ENCODE measurements at regions not wholly inside any gene's neighbourhood (a gene's known extent, or its start where the extent isn't known, plus 50 kb on each side); places are given as distances from the start of the nearest gene placed in this dataset.

DNA sequence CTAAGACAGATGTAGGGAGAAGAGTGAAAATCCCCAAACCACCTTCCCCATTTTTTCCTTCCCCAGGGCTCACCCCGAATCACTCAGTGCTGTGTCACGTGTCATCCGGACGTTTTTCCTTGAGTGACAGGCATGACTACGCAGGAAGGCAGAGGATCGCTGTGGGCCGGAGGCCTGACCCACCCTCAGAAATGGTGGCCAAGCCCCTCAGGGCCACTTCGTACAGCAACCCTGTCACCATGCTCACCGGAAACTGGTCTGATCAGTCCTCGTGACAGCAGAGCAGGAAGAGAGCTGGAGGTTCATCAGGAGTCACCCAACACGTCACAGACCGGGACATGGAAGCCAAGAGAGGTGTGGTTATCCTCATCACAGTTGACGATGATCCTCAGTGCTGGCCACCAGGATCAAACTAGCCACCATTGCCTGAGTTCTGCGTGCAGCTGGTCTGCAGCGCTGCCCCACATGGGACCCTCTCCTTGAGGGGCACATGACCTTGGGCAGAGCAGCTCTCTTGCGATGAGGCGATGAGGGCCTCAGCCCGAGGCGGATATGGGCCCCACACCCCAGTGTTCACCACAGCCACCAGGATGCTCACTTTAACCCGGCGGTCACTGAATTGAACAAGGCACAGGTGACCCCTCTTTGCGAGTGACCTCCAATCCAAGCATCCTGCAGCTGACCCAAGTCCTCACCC is 99.3 kb upstream of the INSIG1 start:
- TF ChIP-seq POLR2AphosphoS5 (IDR thresholded peaks at IDR 0.05; ENCODE audit: borderline replicate concordance, low read depth, low read length) (no peak), EZH2 (IDR thresholded peaks at IDR 0.05) (no peak)

Data from SK-N-MC (cell line).